Neural progenitor cell (in vitro differentiated cells): ENCODE measurements at regions not wholly inside any gene's neighbourhood (a gene's known extent, or its start where the extent isn't known, plus 50 kb on each side); places are given as distances from the start of the nearest gene placed in this dataset.

Experiments
- EZH2 ChIP-seq: fragments of 200-600 bp; sonication (generic); IDR thresholded peaks from 2 replicates; pipeline ENCODE4 v1.6.1; 2017; ENCODE audit warnings: antibody characterized with exemption, mild to moderate bottlenecking, moderate library complexity
- EZH2phosphoT487 ChIP-seq: fragments of 200-600 bp; sonication (generic); IDR thresholded peaks from 2 replicates; pipeline ENCODE4 v1.6.1; 2017; ENCODE audit warnings: antibody characterized with exemption
- TF ChIP-seq, protein P1 (sequence below): fragments of 200-600 bp; sonication (generic); IDR thresholded peaks from 2 replicates; pipeline ENCODE4 v1.5.1; 2017; ENCODE audit warnings: antibody characterized with exemption, mild to moderate bottlenecking

DNA sequence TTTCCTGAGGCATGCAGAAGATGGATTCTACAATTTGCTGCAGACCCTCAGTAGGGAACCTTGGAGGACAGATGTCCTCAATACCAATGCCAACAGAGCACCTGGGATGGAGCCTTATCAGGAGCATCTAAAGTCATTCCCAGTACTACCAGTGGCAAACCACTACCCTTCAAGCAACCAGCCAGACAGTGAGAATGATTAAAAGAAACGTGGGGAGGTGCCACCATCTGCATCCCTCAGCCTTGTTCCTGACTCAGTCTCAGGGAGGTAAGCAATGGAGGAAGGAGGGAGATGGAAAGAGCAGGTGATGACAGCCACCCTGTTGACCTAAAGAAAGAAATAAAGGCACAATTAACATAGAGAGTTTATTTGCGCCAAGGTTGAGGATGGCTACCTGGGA lies 175.2 kb upstream of the GRIN2B start:
- TF ChIP-seq, protein P1, sequence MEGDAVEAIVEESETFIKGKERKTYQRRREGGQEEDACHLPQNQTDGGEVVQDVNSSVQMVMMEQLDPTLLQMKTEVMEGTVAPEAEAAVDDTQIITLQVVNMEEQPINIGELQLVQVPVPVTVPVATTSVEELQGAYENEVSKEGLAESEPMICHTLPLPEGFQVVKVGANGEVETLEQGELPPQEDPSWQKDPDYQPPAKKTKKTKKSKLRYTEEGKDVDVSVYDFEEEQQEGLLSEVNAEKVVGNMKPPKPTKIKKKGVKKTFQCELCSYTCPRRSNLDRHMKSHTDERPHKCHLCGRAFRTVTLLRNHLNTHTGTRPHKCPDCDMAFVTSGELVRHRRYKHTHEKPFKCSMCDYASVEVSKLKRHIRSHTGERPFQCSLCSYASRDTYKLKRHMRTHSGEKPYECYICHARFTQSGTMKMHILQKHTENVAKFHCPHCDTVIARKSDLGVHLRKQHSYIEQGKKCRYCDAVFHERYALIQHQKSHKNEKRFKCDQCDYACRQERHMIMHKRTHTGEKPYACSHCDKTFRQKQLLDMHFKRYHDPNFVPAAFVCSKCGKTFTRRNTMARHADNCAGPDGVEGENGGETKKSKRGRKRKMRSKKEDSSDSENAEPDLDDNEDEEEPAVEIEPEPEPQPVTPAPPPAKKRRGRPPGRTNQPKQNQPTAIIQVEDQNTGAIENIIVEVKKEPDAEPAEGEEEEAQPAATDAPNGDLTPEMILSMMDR, result no peak
- TF ChIP-seq EZH2 (no peak), EZH2phosphoT487 (no peak)
